Endothelial cell of umbilical vein (primary cell): ENCODE measurements at regions not wholly inside any gene's neighbourhood (a gene's known extent, or its start where the extent isn't known, plus 50 kb on each side); places are given as distances from the start of the nearest gene placed in this dataset.

Source experiments
- BruUV-seq: library from RNA; stranded (reverse); fragments of 400-500 nt; replicated peaks from 2 replicates; lab custom pipeline; 2021; lab: Mats Ljungman, UMichigan
- CTCF ChIA-PET: fragments of 300-600, 350-600 bp; sonication (Branson Sonifier 250); formaldehyde crosslinking; loops from one replicate; lab custom pipeline; 2021; ENCODE audit warnings: antibody characterized with exemption, inconsistent platforms; lab: Charles Lee
- POLR2A ChIA-PET: fragments of 300-600, 350-600 bp; sonication (Branson Sonifier 250); formaldehyde crosslinking; loops from one replicate; lab custom pipeline; 2021; ENCODE audit warnings: antibody characterized with exemption, inconsistent platforms; lab: Charles Lee
- DNase-seq: peaks from one replicate; pipeline ENCODE4 v3.0.0-alpha.2; 2011; ENCODE audit warnings: low read depth, low spot score
- FAIRE-seq: peaks from 2 replicates; lab custom pipeline; 2011; peaks lifted over from hg19 to GRCh38; lab: Jason Lieb, UNC
- H2AFZ ChIP-seq: 2 replicates; pipeline ENCODE4 v1.6.0; 2012; ENCODE audit warnings: low read depth, low read length, control low read depth, inconsistent platforms
- H3K27ac ChIP-seq: 2 replicates; pipeline ENCODE4 v1.5.1; 2011; ENCODE audit warnings: low read depth, mild to moderate bottlenecking, control low read depth, low read length, moderate library complexity; ENCODE audit not compliant: insufficient read depth
- H3K27me3 ChIP-seq, 2 experiments: 2 replicates each; pipeline versions ENCODE4 v1.6.0 to v1.6.1; 2011; ENCODE audit warnings: low read length in 2 of 2, mixed read lengths in 1 of 2; ENCODE audit not compliant: control insufficient read depth in 2 of 2, insufficient read depth in 2 of 2
- H3K36me3 ChIP-seq, 2 experiments: 2 replicates in 1 of 2; 3 replicates in 1 of 2; pipeline ENCODE4 v1.5.1; 2011; ENCODE audit warnings: low read length in 2 of 2, mild to moderate bottlenecking in 1 of 2, moderate library complexity in 1 of 2; ENCODE audit not compliant: control insufficient read depth in 2 of 2, insufficient read depth in 2 of 2; ENCODE audit errors: extremely low read depth in 1 of 2
- H3K4me1 ChIP-seq: 3 replicates; pipeline ENCODE4 v1.5.1; 2011; ENCODE audit warnings: mild to moderate bottlenecking, low read length; ENCODE audit not compliant: control insufficient read depth, insufficient read depth; ENCODE audit errors: extremely low read depth
- H3K4me2 ChIP-seq: 2 replicates; pipeline ENCODE4 v1.6.1; 2011; ENCODE audit warnings: low read length, control low read depth, mixed read lengths; ENCODE audit not compliant: insufficient read depth
- H3K4me3 ChIP-seq, 3 experiments: fragments of 200-600 bp in 1 of 3; sonication (generic), shearing (Covaris generic) in 1 of 3; replicated peaks in 1 of 3; 2 replicates each; pipeline ENCODE4 v1.5.1; 2011 to 2016; ENCODE audit warnings: control low read depth in 3 of 3, low read length in 3 of 3, mild to moderate bottlenecking in 2 of 3, inconsistent platforms in 1 of 3, low read depth in 1 of 3, moderate library complexity in 1 of 3; ENCODE audit not compliant: insufficient read depth in 1 of 3
- H3K79me2 ChIP-seq: 2 replicates; pipeline ENCODE4 v1.6.0; 2012; ENCODE audit warnings: low read length, inconsistent platforms; ENCODE audit not compliant: control insufficient read depth, insufficient read depth
- H3K9ac ChIP-seq: replicated peaks from 2 replicates; pipeline ENCODE3; 2011; ENCODE audit warnings: low read length, control low read depth; ENCODE audit not compliant: insufficient read depth; ENCODE audit errors: extremely low read depth
- H3K9me1 ChIP-seq: replicated peaks from 3 replicates; pipeline ENCODE4 v1.6.0; 2011; ENCODE audit warnings: mild to moderate bottlenecking, low read length; ENCODE audit not compliant: control insufficient read depth, insufficient read depth; ENCODE audit errors: extremely low read depth
- H3K9me3 ChIP-seq: replicated peaks from 2 replicates; pipeline ENCODE4 v1.5.1; 2012; ENCODE audit warnings: low read length, inconsistent platforms; ENCODE audit not compliant: control insufficient read depth, insufficient read depth
- H4K20me1 ChIP-seq: replicated peaks from 2 replicates; pipeline ENCODE3; 2011; ENCODE audit warnings: mild to moderate bottlenecking, low read length; ENCODE audit not compliant: control insufficient read depth, insufficient read depth; ENCODE audit errors: extremely low read depth
- EZH2 ChIP-seq: IDR thresholded peaks from 2 replicates; pipeline ENCODE4 v1.6.1; 2012; ENCODE audit warnings: borderline replicate concordance, low read depth, mild to moderate bottlenecking, moderate library complexity, low read length, inconsistent platforms; ENCODE audit not compliant: severe bottlenecking
- FOS ChIP-seq: IDR thresholded peaks from 2 replicates; pipeline ENCODE4 v1.6.1; 2011; ENCODE audit warnings: mild to moderate bottlenecking, low read length, moderate library complexity, borderline replicate concordance; ENCODE audit not compliant: insufficient read depth
- GATA2 ChIP-seq: IDR thresholded peaks from 2 replicates; pipeline ENCODE4 v1.7.0; 2011; ENCODE audit warnings: low read depth, mild to moderate bottlenecking, moderate library complexity, mixed read lengths, low read length; ENCODE audit not compliant: insufficient read length, insufficient read depth
- JUN ChIP-seq: IDR thresholded peaks from 2 replicates; pipeline ENCODE4 v1.6.1; 2011; ENCODE audit warnings: borderline replicate concordance, low read depth; ENCODE audit not compliant: insufficient read length, insufficient read depth
- MYC ChIP-seq: IDR thresholded peaks from one replicate; pipeline ENCODE4 v1.6.1; 2011; ENCODE audit warnings: mild to moderate bottlenecking, low read depth, low read length
- POLR2A ChIP-seq: IDR thresholded peaks from 2 replicates; pipeline ENCODE4 v1.6.1; 2012; ENCODE audit warnings: low read depth, mild to moderate bottlenecking, control low read depth, low read length
- POLR2AphosphoS5 ChIP-seq: IDR thresholded peaks from 2 replicates; pipeline ENCODE4 v1.6.1; 2012; ENCODE audit warnings: low read depth, mild to moderate bottlenecking, control low read depth, low read length, moderate library complexity; ENCODE audit not compliant: insufficient read depth
- dilution Hi-C: fragments of 300-500 bp; cut with MboI; formaldehyde crosslinking; loops from one replicate; pipeline ENCODE4 v1.15.0; 2019; ENCODE audit warnings: low sequenced_read_pairs; ENCODE audit not compliant: extremely low pct_ligation_motif_present
- intact Hi-C: fragments of 100-400 bp; cut with micrococcal nuclease; formaldehyde crosslinking; loops from one replicate; pipeline ENCODE4 v1.10.0; 2022
- TF ChIP-seq, protein P1 (sequence below): IDR thresholded peaks from 2 replicates; pipeline ENCODE4 v1.6.1; 2011; ENCODE audit not compliant: insufficient read depth, insufficient read length
- TF ChIP-seq, protein P2 (sequence below), 2 donors: IDR thresholded peaks; 1 replicate in 1 of 2; 2 replicates in 1 of 2; pipeline ENCODE4 v1.5.1; 2011; ENCODE audit warnings: low read length in 2 of 2, mild to moderate bottlenecking in 2 of 2, moderate library complexity in 2 of 2, control low read depth in 1 of 2, inconsistent platforms in 1 of 2, low read depth in 1 of 2; ENCODE audit not compliant: insufficient read depth in 1 of 2; ENCODE audit errors: extremely low read depth in 1 of 2

DNA sequence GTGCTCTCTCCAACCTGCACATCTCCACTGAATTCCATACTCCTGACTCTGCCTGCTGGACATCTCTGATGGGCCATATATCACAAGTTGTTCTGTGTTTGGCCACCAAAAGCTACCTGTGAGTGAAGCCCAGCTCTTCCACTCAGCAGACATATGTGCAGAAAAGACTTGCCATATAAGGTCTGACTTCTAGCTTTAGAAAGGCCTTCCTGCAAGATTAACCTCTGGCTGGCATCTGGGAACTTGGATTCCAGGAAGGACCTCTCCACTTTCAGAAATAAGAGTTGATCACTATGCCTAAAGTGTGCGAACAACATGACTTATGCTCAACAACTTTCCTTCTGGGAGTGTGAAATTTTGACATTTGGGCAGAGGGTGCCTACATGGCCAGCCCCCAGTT, 113.7 kb downstream of the TNFAIP3 start:
- intact Hi-C loops: no loop called here
- DNase-seq (no peak), FAIRE-seq (no peak)
- Histone ChIP-seq H3K9me1 (no peaks in the 10 kb centered on the region), H4K20me1 (no peaks in the 10 kb centered on the region), H3K79me2 (no peaks in the 10 kb centered on the region), H3K9me3 (no peaks in the 10 kb centered on the region), H2AFZ (no peak overlapping the region), H3K36me3 (no peaks in the 10 kb centered on the region), H3K27me3 (peaks cover 1 to 2% of the 10 kb centered on the region in 2 experiments), H3K4me1 (no peaks in the 10 kb centered on the region), H3K27ac (no peak overlapping the region), H3K9ac (no peak overlapping the region), H3K4me3 (no peak overlapping the region), H3K4me2 (no peak overlapping the region)
- ChIA-PET POLR2A (interaction anchor here (0.6 kb wide), 1 partner anchor 1169 kb away, joined by 3 read pairs; no protein-coding TSS in a partner anchor), CTCF (interaction anchor here (1.0 to 1.2 kb wide), 2 partner anchors 15 to 276 kb away, joined by 3 read pairs; no protein-coding TSS in a partner anchor)
- no TSS peak for BruUV-seq
- TF ChIP-seq FOS (no peak), POLR2AphosphoS5 (no peak), GATA2 (no peak), MYC (no peak), JUN (no peak), EZH2 (no peak), POLR2A (no peak)
- TF ChIP-seq, protein P1, sequence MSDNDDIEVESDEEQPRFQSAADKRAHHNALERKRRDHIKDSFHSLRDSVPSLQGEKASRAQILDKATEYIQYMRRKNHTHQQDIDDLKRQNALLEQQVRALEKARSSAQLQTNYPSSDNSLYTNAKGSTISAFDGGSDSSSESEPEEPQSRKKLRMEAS: no peak
- TF ChIP-seq, protein P2, sequence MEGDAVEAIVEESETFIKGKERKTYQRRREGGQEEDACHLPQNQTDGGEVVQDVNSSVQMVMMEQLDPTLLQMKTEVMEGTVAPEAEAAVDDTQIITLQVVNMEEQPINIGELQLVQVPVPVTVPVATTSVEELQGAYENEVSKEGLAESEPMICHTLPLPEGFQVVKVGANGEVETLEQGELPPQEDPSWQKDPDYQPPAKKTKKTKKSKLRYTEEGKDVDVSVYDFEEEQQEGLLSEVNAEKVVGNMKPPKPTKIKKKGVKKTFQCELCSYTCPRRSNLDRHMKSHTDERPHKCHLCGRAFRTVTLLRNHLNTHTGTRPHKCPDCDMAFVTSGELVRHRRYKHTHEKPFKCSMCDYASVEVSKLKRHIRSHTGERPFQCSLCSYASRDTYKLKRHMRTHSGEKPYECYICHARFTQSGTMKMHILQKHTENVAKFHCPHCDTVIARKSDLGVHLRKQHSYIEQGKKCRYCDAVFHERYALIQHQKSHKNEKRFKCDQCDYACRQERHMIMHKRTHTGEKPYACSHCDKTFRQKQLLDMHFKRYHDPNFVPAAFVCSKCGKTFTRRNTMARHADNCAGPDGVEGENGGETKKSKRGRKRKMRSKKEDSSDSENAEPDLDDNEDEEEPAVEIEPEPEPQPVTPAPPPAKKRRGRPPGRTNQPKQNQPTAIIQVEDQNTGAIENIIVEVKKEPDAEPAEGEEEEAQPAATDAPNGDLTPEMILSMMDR (IDR thresholded peaks at IDR 0.05; ENCODE audit: extremely low read depth in 1 of 2, insufficient read depth in 1 of 2, low read depth in 1 of 2, low read length in 2 of 2): no peak
- dilution Hi-C loops: no loop called here
